Mucosa of descending colon (tissue), 3 donors: ENCODE measurements at regions not wholly inside any gene's neighbourhood (a gene's known extent, or its start where the extent isn't known, plus 50 kb on each side); places are given as distances from the start of the nearest gene placed in this dataset.

Experiments
- ATAC-seq: fragments of 200-7000 bp; cut with Tn5 transposase; one replicate; pipeline ENCODE4 v1.9.1; 2020; ENCODE audit warnings: mild to moderate bottlenecking, moderate library complexity
- DNase-seq, 3 donors: peaks; one replicate each; pipeline ENCODE4 v3.0.0-alpha.2; 2020
- H3K36me3 ChIP-seq: fragments of 200-600 bp; one replicate; pipeline ENCODE4 v1.8.0; 2021; ENCODE audit warnings: low read depth, mild to moderate bottlenecking
- H3K4me1 ChIP-seq: fragments of 200-600 bp; one replicate; pipeline ENCODE4 v1.8.0; 2021; ENCODE audit warnings: low read depth, mild to moderate bottlenecking
- H3K4me3 ChIP-seq: fragments of 200-600 bp; one replicate; pipeline ENCODE4 v1.8.0; 2021; ENCODE audit warnings: mild to moderate bottlenecking
- H3K9me3 ChIP-seq: fragments of 200-600 bp; one replicate; pipeline ENCODE4 v1.8.0; 2021; ENCODE audit warnings: mild to moderate bottlenecking
- intact Hi-C, 2 donors: fragments of 100-400 bp; cut with DNase I in 1 of 2; cut with micrococcal nuclease in 1 of 2; formaldehyde crosslinking; loops; one replicate each; pipeline versions ENCODE4 v1.11.0 to v1.11.1; 2022; cut with DNase I, micrococcal nuclease
- TF ChIP-seq, protein P1 (sequence below): fragments of 200-600 bp; IDR thresholded peaks from one replicate; pipeline ENCODE4 v1.8.0; 2022; ENCODE audit warnings: antibody characterized with exemption, mild to moderate bottlenecking
- donor health status: DM: no; HTN: no; CAD: no; lungs with moderate emphysema.
- donor health status: DM: no; HTN: no; CAD: no.
- donor health status: DM: no; HTN: yes; CAD: no.

DNA sequence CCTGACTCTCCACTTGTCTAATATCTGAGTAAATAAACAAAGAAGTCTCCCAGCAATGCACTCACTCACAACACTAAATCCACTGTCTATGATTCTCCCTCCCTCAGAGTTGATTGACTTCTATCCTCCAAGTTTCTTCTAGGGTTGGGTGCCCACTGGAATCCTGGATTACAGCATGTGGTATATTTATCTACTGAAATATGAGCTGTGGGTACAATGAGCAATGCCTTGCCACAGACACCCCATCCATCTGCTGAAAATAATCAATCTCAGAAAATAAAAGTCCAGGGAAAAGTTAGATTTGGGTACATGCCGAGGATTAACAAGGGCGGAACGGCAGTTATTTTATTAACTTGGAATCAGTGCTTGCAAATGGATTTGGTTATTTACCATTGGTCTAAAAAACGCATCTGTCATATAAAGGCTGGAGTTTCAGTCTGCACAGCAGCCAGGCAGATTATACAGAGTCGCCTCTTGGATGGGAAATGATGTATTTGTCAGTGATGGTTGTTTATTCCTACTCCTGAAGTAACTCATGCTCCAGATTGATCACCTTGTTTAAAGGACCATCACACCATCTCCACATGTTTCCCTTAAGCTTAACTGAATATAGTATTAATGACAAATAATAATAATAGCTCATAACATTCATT lies 193.9 kb upstream of the SOX9 start:
- H3K4me3 ChIP-seq: no peak overlapping the region
- TF ChIP-seq, protein P1, sequence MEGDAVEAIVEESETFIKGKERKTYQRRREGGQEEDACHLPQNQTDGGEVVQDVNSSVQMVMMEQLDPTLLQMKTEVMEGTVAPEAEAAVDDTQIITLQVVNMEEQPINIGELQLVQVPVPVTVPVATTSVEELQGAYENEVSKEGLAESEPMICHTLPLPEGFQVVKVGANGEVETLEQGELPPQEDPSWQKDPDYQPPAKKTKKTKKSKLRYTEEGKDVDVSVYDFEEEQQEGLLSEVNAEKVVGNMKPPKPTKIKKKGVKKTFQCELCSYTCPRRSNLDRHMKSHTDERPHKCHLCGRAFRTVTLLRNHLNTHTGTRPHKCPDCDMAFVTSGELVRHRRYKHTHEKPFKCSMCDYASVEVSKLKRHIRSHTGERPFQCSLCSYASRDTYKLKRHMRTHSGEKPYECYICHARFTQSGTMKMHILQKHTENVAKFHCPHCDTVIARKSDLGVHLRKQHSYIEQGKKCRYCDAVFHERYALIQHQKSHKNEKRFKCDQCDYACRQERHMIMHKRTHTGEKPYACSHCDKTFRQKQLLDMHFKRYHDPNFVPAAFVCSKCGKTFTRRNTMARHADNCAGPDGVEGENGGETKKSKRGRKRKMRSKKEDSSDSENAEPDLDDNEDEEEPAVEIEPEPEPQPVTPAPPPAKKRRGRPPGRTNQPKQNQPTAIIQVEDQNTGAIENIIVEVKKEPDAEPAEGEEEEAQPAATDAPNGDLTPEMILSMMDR: no peak
- H3K36me3 ChIP-seq: no peaks in the 10 kb centered on the region
- no peak for ATAC-seq
- intact Hi-C loops: no loop called here
- no peaks in the 10 kb centered on the region for H3K4me1 ChIP-seq
- DNase-seq: no peak
- H3K9me3 ChIP-seq: no peaks in the 10 kb centered on the region

DNA sequence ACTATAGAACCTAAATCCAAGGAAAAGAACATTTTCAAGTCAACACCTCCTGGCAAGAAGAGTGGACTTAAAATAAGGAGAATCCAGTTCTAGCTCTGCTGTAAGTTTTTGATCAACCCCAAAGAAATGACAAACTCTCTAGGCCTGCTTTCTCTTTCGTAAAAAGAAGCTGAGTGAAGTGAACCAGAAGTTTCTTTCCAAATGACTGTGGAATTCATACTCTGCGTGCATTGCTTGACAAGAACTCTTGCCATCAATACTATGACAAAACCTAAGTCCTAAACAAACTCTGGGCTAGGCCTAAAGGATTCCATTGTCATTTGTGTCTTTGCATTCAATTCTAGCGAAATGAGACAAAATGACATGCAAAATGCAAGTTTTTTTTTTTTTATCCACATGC lies 187.5 kb upstream of the SOX9 start:
- ATAC-seq (no peak), DNase-seq (no peak)
- intact Hi-C loops: no loop called here
- Histone ChIP-seq H3K4me1 (no peaks in the 10 kb centered on the region), H3K36me3 (no peaks in the 10 kb centered on the region), H3K4me3 (no peak overlapping the region), H3K9me3 (no peaks in the 10 kb centered on the region)
- TF ChIP-seq, protein P1: no peak

DNA sequence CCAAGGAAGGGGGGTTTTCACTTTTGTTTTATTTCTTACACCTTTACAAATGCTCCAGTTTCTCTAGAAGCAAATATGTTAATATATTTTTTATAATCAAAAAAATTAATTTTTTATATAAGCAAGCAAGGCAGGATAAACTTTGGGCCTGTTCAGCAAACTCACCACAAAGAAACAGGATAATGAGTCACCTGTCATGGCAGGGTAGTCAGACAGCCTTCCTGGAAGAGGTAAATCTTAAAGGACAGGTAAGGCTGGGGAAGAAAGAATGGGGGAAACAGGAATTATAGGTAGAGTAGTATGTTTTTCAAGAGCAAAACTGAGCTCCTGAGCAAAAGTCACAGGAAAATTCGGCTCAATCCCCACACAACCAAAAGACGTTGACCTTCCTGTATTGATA lies 186.3 kb upstream of the SOX9 start:
- H3K4me1 ChIP-seq: no peaks in the 10 kb centered on the region
- ATAC-seq (no peak), DNase-seq (no peak)
- no peak overlapping the region for H3K4me3 ChIP-seq
- H3K36me3 ChIP-seq: no peaks in the 10 kb centered on the region
- no peaks in the 10 kb centered on the region for H3K9me3 ChIP-seq
- TF ChIP-seq, protein P1: no peak
- intact Hi-C loops: no loop called here

DNA sequence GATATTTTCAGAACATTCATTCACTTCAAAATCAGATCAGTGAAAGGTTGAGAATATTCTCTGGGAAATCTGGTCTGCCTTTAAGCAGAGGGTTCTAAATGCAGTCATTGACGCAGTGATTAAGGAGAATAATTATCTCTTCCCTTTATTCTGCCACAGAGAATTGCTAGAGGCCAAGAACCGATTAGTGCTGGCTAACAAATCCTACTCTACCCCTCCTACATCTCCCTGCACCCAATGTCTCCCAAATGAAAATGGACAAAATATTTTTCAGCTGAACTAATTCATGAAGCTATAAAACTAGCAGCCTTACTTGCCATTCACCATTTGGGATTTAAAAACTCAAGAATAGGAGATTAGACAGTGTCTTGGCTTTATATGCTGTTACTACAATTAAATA lies 185.5 kb upstream of the SOX9 start:
- Histone ChIP-seq H3K36me3 (no peaks in the 10 kb centered on the region), H3K9me3 (no peaks in the 10 kb centered on the region), H3K4me1 (no peaks in the 10 kb centered on the region), H3K4me3 (no peak overlapping the region)
- intact Hi-C loops: no loop called here
- ATAC-seq (no peak), DNase-seq (no peak)
- TF ChIP-seq, protein P1: no peak

DNA sequence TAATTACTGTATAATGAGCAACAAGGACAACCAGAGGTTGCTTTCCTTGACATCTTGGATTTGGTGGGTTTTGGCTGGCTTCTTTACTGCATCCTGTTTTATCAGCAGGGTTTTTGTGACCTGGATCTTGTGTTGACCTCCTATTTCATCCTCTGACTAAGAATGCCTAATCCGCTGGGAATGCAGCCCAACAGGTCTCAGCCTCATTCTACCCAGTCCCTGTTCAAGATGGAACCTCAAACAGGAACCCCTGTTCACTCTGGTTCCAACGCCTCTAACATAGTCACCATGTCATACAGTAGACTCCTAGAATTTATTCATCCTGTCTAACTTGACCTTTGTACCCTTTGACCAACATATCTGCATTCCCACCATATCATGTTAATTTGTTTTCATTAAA lies 183.8 kb upstream of the SOX9 start:
- H3K36me3 ChIP-seq: no peaks in the 10 kb centered on the region
- TF ChIP-seq, protein P1: no peak
- no peaks in the 10 kb centered on the region for H3K9me3 ChIP-seq
- intact Hi-C loops: no loop called here
- H3K4me1 ChIP-seq: peaks cover 9% of the 10 kb centered on the region
- H3K4me3 ChIP-seq: no peak overlapping the region
- ATAC-seq (no peak), DNase-seq (no peak)

DNA sequence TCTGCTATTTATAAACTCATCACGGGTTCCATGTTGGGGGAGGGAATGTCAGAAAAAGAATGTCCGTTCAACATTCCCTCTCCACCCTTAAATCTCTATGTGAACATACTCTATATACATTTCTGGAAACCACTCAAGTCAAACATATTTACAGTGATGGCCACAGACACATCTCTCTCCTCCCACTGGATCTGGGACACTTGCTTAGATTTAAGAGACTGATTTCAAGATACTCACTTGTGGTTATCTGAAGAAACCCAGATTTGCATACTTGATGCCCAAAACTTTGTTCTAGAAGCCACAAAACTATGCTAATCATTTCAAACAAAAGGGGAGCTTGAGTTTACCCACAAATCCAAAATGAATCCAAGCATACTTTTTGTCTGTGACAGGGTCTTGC lies 182.9 kb upstream of the SOX9 start:
- intact Hi-C loops: no loop called here
- Histone ChIP-seq H3K4me1 (peaks cover 16% of the 10 kb centered on the region), H3K9me3 (no peaks in the 10 kb centered on the region), H3K36me3 (no peaks in the 10 kb centered on the region), H3K4me3 (no peak overlapping the region)
- no peak for DNase-seq
- no peak for ATAC-seq
- TF ChIP-seq, protein P1: no peak
